Aorta (tissue), 5 donors: ENCODE measurements at regions not wholly inside any gene's neighbourhood (a gene's known extent, or its start where the extent isn't known, plus 50 kb on each side); places are given as distances from the start of the nearest gene placed in this dataset.
"Not testable (repeated sequence)": the region's sequence is repeated elsewhere in the genome, so short reads cannot be mapped to it uniquely, and the experiment has no call there.

Experiments
- ATAC-seq: fragments of 200-7000 bp; cut with Tn5 transposase; one replicate; pipeline ENCODE4 v1.9.1; 2022; ENCODE audit warnings: moderate library complexity; ENCODE audit not compliant: low FRiP score
- DNase-seq, 2 donors: peaks; one replicate each; pipeline ENCODE4 v3.0.0-alpha.2; 2020
- H3K27ac ChIP-seq, 2 donors: one replicate each; pipeline ENCODE4 v1.5.1; 2013; ENCODE audit warnings: low read length in 2 of 2, mild to moderate bottlenecking in 2 of 2, moderate library complexity in 2 of 2, control low read depth in 1 of 2, inconsistent platforms in 1 of 2, low read depth in 1 of 2
- H3K27me3 ChIP-seq, 2 donors: one replicate each; pipeline ENCODE4 v1.6.1; 2013; ENCODE audit warnings: control low read depth in 1 of 2, low read length in 1 of 2, mild to moderate bottlenecking in 1 of 2, moderate library complexity in 1 of 2; ENCODE audit not compliant: insufficient read depth in 2 of 2, control insufficient read depth in 1 of 2
- H3K36me3 ChIP-seq, 2 donors: one replicate each; pipeline ENCODE4 v1.6.1; 2013; ENCODE audit warnings: control low read depth in 1 of 2, low read length in 1 of 2, mild to moderate bottlenecking in 1 of 2; ENCODE audit not compliant: insufficient read depth in 2 of 2, control insufficient read depth in 1 of 2
- H3K4me1 ChIP-seq, 2 donors: one replicate each; pipeline ENCODE4 v1.6.1; 2013; ENCODE audit warnings: low read length in 2 of 2, control low read depth in 1 of 2, mild to moderate bottlenecking in 1 of 2, moderate library complexity in 1 of 2; ENCODE audit not compliant: insufficient read depth in 2 of 2, control insufficient read depth in 1 of 2
- H3K4me3 ChIP-seq, 2 donors: one replicate each; pipeline ENCODE4 v1.5.1; 2013; ENCODE audit warnings: low read length in 2 of 2, control low read depth in 1 of 2, mild to moderate bottlenecking in 1 of 2
- H3K9me3 ChIP-seq: one replicate; pipeline ENCODE4 v1.6.1; 2013; ENCODE audit warnings: mild to moderate bottlenecking, low read length; ENCODE audit not compliant: control insufficient read depth
- WGBS, 2 donors: extraction: QIAGEN DNeasy Blood & Tissue Kit; methylation state at CpG; one replicate each; pipeline ENCODE4 v1.1.7; 2013; 5-methylcytosine and 5-hydroxymethylcytosine counted together
- intact Hi-C, 2 donors: fragments of 100-400 bp; cut with DNase I; formaldehyde crosslinking; loops; one replicate each; pipeline versions ENCODE4 v1.14.2 to v1.15.0; 2022
- donor health status: healthy with polysubstance abuse.
- donor health status: Bipolar disorder and iron deficiency.
- donor health status: DM: no; HTN: no; CAD: no.
- donor health status: DM: no; HTN: no; CAD: no.
- donor health status: DM: yes; HTN: yes; CAD: no.

DNA sequence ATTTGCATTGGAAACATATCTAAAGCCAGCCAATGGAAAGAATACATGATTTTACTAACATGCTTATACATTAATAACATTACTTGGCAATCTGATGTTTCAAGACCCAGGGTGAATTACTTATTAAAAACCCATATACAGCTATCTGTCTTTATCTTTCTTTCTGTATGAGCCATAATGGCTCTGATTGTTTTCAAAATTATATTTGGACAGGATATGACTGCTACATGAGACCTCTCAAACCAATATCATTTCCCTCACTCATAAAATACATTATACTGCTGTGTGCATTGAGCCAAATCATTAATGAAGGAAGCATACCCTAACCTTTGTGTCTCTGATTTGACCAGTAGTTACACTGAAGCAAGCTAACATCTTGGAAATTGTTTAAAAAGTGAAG lies 205.9 kb upstream of the DPYD start:
- intact Hi-C loops, result no loop called here
- Histone ChIP-seq H3K4me1 (no peaks in the 10 kb centered on the region), H3K36me3 (no peaks in the 10 kb centered on the region), H3K27ac (no peak overlapping the region), H3K4me3 (no peak overlapping the region), H3K27me3 (no peaks in the 10 kb centered on the region), H3K9me3 (no peaks in the 10 kb centered on the region)
- DNase-seq, result no peak
- ATAC-seq, result no peak

DNA sequence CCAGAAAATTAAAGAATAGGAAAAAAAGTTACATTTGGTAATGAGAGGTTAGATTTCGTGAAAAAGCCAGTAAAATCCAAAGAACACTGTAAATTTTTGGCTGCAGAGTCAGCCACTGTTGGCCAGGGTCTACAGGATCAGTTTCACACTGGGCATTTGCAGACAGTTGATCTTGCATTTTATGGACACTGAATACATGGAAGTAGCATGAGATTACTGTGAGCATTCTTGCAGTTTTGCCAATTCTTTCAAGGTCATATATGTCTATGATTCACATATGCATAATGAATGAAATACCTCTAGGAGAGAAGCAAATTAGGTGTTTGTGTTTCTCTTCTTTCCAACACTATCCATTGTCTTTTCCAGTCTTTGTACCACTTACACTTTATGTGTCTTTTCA lies 200.8 kb upstream of the DPYD start:
- intact Hi-C loops, result no loop called here

DNA sequence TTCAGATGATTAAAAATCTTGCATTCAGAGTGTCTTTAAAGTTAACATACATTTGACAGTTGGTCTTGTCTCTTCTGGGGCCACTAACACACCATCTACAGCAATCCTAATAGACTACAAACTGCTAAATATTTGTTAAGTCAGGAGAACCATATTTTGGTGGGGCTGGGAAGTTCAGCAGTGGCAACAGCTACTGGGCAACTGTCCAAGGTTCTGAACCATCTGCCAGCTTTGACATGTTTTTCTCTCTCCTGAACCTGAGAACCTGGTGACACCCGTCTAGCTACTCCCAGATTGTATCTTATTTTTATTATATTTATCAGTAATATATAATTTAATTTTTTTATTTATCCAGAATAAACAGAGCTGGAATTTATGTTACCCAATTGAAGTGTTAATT lies 199.0 kb upstream of the DPYD start:
- Histone ChIP-seq H3K27me3 (no peaks in the 10 kb centered on the region), H3K27ac (no peak overlapping the region), H3K4me3 (no peak overlapping the region), H3K9me3 (no peaks in the 10 kb centered on the region), H3K36me3 (no peaks in the 10 kb centered on the region), H3K4me1 (no peaks in the 10 kb centered on the region)
- no peak for ATAC-seq
- DNase-seq, result no peak
- intact Hi-C loops, result no loop called here
- WGBS, 2 donors, result 6 to 16% methylated on average over 1 of the region's 1 CpG

More for the DNA sequence above, 200.8 kb upstream of the DPYD start:
- Histone ChIP-seq H3K9me3 (no peaks in the 10 kb centered on the region), H3K4me3 (no peak overlapping the region), H3K4me1 (no peaks in the 10 kb centered on the region), H3K36me3 (no peaks in the 10 kb centered on the region), H3K27me3 (no peaks in the 10 kb centered on the region), H3K27ac (no peak overlapping the region)
- no peak for ATAC-seq
- WGBS, 2 donors, result 0 to 14% methylated on average over 1 of the region's 1 CpG
- DNase-seq, result no peak

DNA sequence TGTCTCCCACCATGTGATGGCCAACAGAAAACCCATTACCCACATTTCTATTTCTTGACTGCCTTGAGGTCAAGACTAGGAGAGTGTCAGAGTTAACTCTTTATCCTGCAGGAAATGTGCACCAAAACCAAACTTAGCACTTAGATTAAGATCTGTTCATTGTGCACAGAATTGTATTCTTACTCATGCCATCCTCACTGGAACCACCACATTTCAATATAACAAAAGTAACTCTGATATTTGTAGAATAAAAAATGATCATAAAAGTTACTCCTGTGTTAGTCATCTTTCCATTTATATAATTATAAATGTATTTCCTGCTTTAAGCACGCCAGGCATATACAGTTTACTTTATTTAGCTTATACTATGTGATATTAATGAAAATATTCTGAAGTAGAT lies 193.0 kb upstream of the DPYD start:
- 48 to 61% methylated on average over 1 of the region's 1 CpG for WGBS, 2 donors
- Histone ChIP-seq H3K4me3 (no peak overlapping the region), H3K4me1 (no peaks in the 10 kb centered on the region), H3K36me3 (no peaks in the 10 kb centered on the region), H3K9me3 (no peaks in the 10 kb centered on the region), H3K27me3 (no peaks in the 10 kb centered on the region), H3K27ac (no peak overlapping the region)
- ATAC-seq, result no peak
- intact Hi-C loops, result no loop called here
- DNase-seq, result no peak

DNA sequence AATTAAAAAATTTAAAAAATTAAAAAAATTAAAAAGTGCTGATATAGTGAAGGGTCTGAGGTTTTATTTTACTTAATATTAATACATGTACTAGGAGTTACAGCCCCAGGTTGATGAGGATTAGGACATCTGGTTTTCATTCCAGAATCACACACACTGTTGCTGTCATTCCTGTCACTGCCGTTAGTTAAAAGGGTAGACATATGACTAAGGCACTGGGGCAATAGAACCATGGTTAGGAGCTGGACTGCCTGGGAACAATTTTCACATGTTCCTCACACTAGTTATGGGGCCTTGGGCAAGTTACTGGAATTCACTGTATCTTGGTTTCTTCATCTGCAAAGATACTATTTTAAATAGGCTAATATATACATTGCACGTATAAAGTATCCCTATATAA lies 191.8 kb upstream of the DPYD start:
- H3K4me3 ChIP-seq, result no peak overlapping the region
- no peak overlapping the region for H3K27ac ChIP-seq
- WGBS, 2 donors, result 52 to 62% methylated on average over 2 of the region's 2 CpGs
- DNase-seq, result no peak
- no peaks in the 10 kb centered on the region for H3K9me3 ChIP-seq
- intact Hi-C loops, result no loop called here
- no peaks in the 10 kb centered on the region for H3K36me3 ChIP-seq
- H3K27me3 ChIP-seq, result no peaks in the 10 kb centered on the region
- H3K4me1 ChIP-seq, result no peaks in the 10 kb centered on the region
- no peak for ATAC-seq

DNA sequence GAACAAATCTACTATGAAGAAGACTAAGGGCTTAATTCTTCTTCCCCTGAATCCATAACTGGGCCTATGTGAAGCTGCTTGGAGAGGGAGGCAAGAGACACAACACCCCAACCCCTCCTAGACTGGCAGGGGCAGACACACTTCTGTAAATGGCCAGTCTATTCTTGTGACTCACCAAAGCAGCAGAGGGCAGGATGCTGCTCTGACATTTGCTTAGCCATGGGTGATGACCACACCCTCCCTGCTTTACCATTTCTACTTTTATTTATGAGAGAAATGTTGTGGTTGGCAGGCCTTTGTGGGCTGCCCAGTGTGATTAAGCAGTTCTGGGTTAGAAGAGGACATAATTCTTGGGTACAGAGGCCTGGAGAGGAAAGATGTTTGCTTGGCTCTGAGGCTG lies 189.8 kb upstream of the DPYD start:
- H3K27ac ChIP-seq, result no peak overlapping the region
- no peaks in the 10 kb centered on the region for H3K27me3 ChIP-seq
- DNase-seq, result no peak
- H3K36me3 ChIP-seq, result no peaks in the 10 kb centered on the region
- intact Hi-C loops, result no loop called here
- no peaks in the 10 kb centered on the region for H3K4me1 ChIP-seq
- no peak overlapping the region for H3K4me3 ChIP-seq
- no peak for ATAC-seq
- no peaks in the 10 kb centered on the region for H3K9me3 ChIP-seq

DNA sequence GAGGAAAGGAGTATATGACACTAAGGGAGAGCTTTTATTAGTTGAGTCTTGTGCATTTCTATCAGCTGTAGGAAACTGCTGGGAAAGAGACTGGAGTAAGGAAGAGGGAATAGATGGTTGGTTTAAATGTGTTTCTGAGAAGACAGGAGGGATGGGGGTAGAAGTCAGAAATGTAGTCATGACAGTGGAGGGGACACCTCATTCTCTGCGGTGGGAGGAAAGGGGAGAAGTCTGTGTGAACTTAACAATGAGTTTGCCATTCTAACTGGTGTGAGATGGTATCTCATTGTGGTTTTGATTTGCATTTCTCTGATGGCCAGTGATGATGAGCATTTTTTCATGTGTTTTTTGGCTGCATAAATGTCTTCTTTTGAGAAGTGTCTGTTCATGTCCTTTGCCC lies 187.5 kb upstream of the DPYD start:
- 86 to 95% methylated on average over 1 of the region's 1 CpG for WGBS, 2 donors
- intact Hi-C loops, H3K4me1 ChIP-seq, H3K27me3 ChIP-seq, H3K4me3 ChIP-seq, ATAC-seq, H3K27ac ChIP-seq, H3K9me3 ChIP-seq, H3K36me3 ChIP-seq, DNase-seq: not testable (repeated sequence)

DNA sequence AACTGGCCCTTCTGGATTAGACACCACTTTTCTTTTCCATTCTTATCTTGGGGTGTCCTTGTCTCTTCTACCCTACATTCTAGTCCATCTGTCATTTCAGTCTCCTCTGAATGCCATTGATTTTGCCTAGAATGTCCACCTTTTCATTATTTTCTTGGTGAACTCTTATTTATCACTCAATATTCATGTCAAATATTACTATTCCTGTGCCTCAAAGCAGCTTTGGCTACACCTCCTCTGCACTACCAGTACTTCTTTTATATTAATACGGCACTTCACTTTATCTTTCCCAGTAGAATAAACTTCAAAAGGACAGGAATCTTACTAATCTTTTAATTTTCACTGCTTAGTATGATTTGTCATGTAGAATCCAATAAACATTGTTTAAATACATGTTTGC lies 186.4 kb upstream of the DPYD start:
- no peak for DNase-seq
- no peak overlapping the region for H3K27ac ChIP-seq
- H3K4me1 ChIP-seq, result no peaks in the 10 kb centered on the region
- no peaks in the 10 kb centered on the region for H3K9me3 ChIP-seq
- 87 to 90% methylated on average over 1 of the region's 1 CpG for WGBS, 2 donors
- H3K27me3 ChIP-seq, result no peaks in the 10 kb centered on the region
- H3K4me3 ChIP-seq, result no peak overlapping the region
- no peaks in the 10 kb centered on the region for H3K36me3 ChIP-seq
- ATAC-seq, result no peak
- intact Hi-C loops, result no loop called here

DNA sequence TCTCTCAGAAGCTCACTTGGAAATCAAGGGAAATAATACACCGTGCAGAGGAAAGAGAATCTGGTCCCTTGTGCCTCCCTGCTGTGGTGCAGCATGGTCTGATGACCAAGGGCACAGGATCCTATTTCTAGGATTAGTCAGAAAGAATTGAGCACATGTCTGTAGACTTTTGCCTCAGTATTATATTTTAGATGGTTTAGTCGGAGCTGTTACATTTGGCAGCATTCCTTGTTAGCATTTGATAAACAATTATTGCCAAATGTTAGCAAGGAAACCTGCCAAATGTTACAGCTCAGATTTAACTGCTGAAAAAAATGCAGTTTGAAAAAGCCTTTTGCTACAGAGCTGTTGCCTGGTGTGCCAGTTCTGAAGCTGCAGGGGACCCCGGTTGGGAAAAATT lies 183.5 kb upstream of the DPYD start:
- no peaks in the 10 kb centered on the region for H3K27me3 ChIP-seq
- 12 to 19% methylated on average over 3 of the region's 3 CpGs for WGBS, 2 donors
- ATAC-seq, result no peak
- no peaks in the 10 kb centered on the region for H3K9me3 ChIP-seq
- intact Hi-C loops, result no loop called here
- no peaks in the 10 kb centered on the region for H3K4me1 ChIP-seq
- no peaks in the 10 kb centered on the region for H3K36me3 ChIP-seq
- no peak overlapping the region for H3K27ac ChIP-seq
- no peak overlapping the region for H3K4me3 ChIP-seq
- no peak for DNase-seq
